KMS-11 (cell line): ENCODE measurements at regions not wholly inside any gene's neighbourhood (a gene's known extent, or its start where the extent isn't known, plus 50 kb on each side); places are given as distances from the start of the nearest gene placed in this dataset.
A peak's percentile ranks its signal among the peaks of the same experiment; 100 is the strongest.

Source experiments
- H2AFZ ChIP-seq: fragments of 200-600 bp; sonication (generic); 2 replicates; pipeline ENCODE4 v1.6.1; 2016; ENCODE audit warnings: antibody characterized with exemption, mixed run types, low read depth
- H3K27ac ChIP-seq: fragments of 200-600 bp; sonication (generic); 2 replicates; pipeline ENCODE4 v1.6.1; 2016; ENCODE audit warnings: mild to moderate bottlenecking, mixed run types
- H3K27me3 ChIP-seq: fragments of 200-600 bp; sonication (generic); 2 replicates; pipeline ENCODE4 v1.6.1; 2017; ENCODE audit warnings: mild to moderate bottlenecking, low read depth, mixed run types, moderate library complexity; ENCODE audit not compliant: insufficient read depth
- H3K36me3 ChIP-seq: fragments of 200-600 bp; sonication (generic); 2 replicates; pipeline ENCODE4 v1.6.1; 2017; ENCODE audit warnings: mild to moderate bottlenecking, mixed run types; ENCODE audit not compliant: insufficient read depth
- H3K4me1 ChIP-seq: fragments of 200-600 bp; sonication (generic); 2 replicates; pipeline ENCODE4 v1.6.1; 2016; ENCODE audit warnings: mild to moderate bottlenecking, low read depth, mixed run types; ENCODE audit not compliant: poor library complexity, severe bottlenecking
- H3K4me2 ChIP-seq: fragments of 200-600 bp; sonication (generic); 2 replicates; pipeline ENCODE4 v1.7.0; 2016; ENCODE audit warnings: mild to moderate bottlenecking, mixed run types
- H3K4me3 ChIP-seq: fragments of 200-600 bp; sonication (generic); IDR thresholded peaks from 2 replicates; pipeline ENCODE4 v1.6.1; 2017; ENCODE audit warnings: low read depth, low read length, mixed read lengths; ENCODE audit not compliant: insufficient read depth
- H3K79me2 ChIP-seq: fragments of 200-600 bp; sonication (generic); 2 replicates; pipeline ENCODE4 v1.6.1; 2016; ENCODE audit warnings: low read depth, mixed run types; ENCODE audit not compliant: insufficient read depth
- H3K9ac ChIP-seq: fragments of 200-600 bp; sonication (generic); 2 replicates; pipeline ENCODE4 v1.6.1; 2016; ENCODE audit warnings: mild to moderate bottlenecking, mixed run types
- H4K20me1 ChIP-seq: fragments of 200-600 bp; sonication (generic); 2 replicates; pipeline ENCODE4 v1.6.1; 2016; ENCODE audit warnings: mild to moderate bottlenecking, mixed run types; ENCODE audit not compliant: insufficient read depth
- CTCF ChIP-seq: fragments of 200-600 bp; sonication (generic); conservative IDR thresholded peaks from 2 replicates; pipeline ENCODE4 v1.6.1; 2017; ENCODE audit warnings: low read depth, mild to moderate bottlenecking, antibody characterized with exemption, low read length, moderate library complexity, mixed read lengths

- no peak overlapping the region for H3K4me2 ChIP-seq
- TF ChIP-seq CTCF: no peak
- no peak overlapping the region for H2AFZ ChIP-seq
- no peak overlapping the region for H3K4me3 ChIP-seq
- no peak overlapping the region for H3K27ac ChIP-seq
- no peak overlapping the region for H3K9ac ChIP-seq
- peaks cover 20% of the 10 kb centered on the region for H3K4me1 ChIP-seq
- H4K20me1 ChIP-seq: no peaks in the 10 kb centered on the region
- no peaks in the 10 kb centered on the region for H3K79me2 ChIP-seq
- H3K27me3 ChIP-seq: no peaks in the 10 kb centered on the region
- no peaks in the 10 kb centered on the region for H3K36me3 ChIP-seq
Observed at GRCh38 chr7:145989469-145989868, 127.1 kb upstream of the CNTNAP2 start.

DNA sequence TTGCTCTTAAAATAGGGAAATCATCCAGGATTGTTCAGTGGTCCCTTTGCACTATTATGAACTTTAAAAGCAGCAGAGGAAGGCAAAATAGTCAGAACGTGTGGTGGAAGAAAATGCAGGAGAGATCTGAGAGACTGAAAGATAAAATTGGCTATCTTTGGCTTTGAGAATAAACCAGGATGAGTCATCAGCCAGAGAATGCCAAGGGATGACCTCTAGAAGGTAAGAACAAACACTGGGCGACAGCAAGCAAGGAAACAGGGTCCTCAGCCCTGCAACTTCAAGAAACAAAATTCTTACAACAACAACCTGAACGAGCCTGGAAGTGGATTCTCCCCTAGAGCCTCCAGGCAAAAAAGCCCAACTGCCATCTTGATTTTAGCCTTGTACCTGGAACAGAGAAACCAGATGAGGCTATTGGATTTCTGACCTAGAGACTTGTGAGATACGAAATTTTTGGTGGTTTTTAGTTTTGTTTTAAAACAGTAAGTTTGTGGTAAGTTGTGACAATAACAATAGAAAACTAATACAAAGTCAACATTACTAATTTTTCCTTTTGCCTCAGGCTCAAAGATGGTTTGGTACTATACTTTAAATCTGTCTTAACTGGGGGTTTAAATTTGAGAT, 130.2 kb upstream of the CNTNAP2 start:
- Histone ChIP-seq H3K9ac (no peak overlapping the region), H3K27ac (peak overlapping the region; percentile 14; the same call in 1 of the 2 replicates), H2AFZ (no peak overlapping the region), H3K4me1 (peaks cover 20% of the 10 kb centered on the region), H3K4me2 (peak overlapping the region; percentile 69), H3K36me3 (no peaks in the 10 kb centered on the region), H3K79me2 (no peaks in the 10 kb centered on the region), H3K27me3 (no peaks in the 10 kb centered on the region), H3K4me3 (no peak overlapping the region), H4K20me1 (no peaks in the 10 kb centered on the region)
- no peak for TF ChIP-seq CTCF

DNA sequence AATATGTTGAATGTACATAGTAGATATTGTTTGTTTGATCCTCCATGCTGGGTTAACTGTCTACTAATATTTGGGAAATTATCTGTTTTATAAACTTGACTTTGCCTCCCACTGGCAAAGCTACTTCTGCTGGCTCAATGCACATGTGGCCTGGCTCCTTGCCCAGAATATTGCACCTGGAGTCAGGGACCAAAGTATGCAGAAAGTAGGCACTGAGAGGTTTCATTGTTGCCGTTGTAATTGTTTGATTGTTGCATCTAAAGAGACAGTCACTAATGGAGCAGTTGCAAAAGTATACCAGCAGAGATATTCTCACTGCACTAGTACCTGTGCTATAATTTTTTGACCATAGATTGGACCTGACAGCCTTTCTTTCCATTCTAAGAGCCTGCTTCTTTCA, 137.8 kb upstream of the CNTNAP2 start:
- Histone ChIP-seq H3K79me2 (no peaks in the 10 kb centered on the region), H3K27ac (no peak overlapping the region), H3K27me3 (no peaks in the 10 kb centered on the region), H3K9ac (no peak overlapping the region), H3K36me3 (no peaks in the 10 kb centered on the region), H3K4me2 (peak overlapping the region; percentile 41; the same call in 1 of the 2 replicates), H3K4me1 (peaks cover 12% of the 10 kb centered on the region), H4K20me1 (no peaks in the 10 kb centered on the region), H3K4me3 (no peak overlapping the region), H2AFZ (no peak overlapping the region)
- TF ChIP-seq CTCF: no peak

- TF ChIP-seq CTCF: no peak
- H3K27me3 ChIP-seq: no peaks in the 10 kb centered on the region
- H3K9ac ChIP-seq: no peak overlapping the region
- H3K36me3 ChIP-seq: no peaks in the 10 kb centered on the region
- no peak overlapping the region for H3K4me3 ChIP-seq
- H3K4me2 ChIP-seq: no peak overlapping the region
- H3K79me2 ChIP-seq: no peaks in the 10 kb centered on the region
- no peaks in the 10 kb centered on the region for H3K4me1 ChIP-seq
- H4K20me1 ChIP-seq: no peaks in the 10 kb centered on the region
- no peak overlapping the region for H2AFZ ChIP-seq
- no peak overlapping the region for H3K27ac ChIP-seq
Observed at GRCh38 chr7:145959981-145960380, 156.6 kb upstream of the CNTNAP2 start.
